ENCODE measurements at regions not wholly inside any gene's neighbourhood (a gene's known extent, or its start where the extent isn't known, plus 50 kb on each side); places are given as distances from the start of the nearest gene placed in this dataset.

DNA sequence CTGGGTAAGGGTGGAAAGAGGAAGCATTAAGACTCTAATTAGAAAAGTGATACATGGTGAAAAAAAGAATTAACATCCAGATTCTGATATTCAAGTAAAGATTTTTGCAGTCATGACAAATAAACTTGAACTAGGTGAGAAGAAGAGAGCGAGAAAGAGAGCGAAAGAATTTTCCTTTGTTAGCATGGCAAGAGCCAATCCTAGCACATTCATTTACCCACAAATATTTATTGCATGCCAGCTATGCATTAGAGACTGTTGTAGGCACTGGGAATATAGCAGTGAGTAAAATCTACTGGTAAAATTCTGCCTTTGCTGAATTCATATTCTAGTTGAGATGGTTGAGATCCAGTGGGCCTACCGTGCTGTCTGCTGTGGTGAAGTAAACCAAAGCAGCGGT, 177.9 kb upstream of the DPH6 start:
- no peak overlapping the region for H3K9ac ChIP-seq (ENCODE audit: insufficient read depth, low read depth, low read length)
- H3K4me2 ChIP-seq (ENCODE audit: low read depth, low read length): no peak overlapping the region
- H3K79me2 ChIP-seq (ENCODE audit: insufficient read depth, low read length): no peaks in the 10 kb centered on the region
- H3K36me3 ChIP-seq (replicated peaks in 1 of 2; ENCODE audit: control insufficient read depth in 1 of 2, insufficient read depth in 2 of 2, low read length in 2 of 2): no peaks in the 10 kb centered on the region
- H2AFZ ChIP-seq (ENCODE audit: low read length): no peak overlapping the region
- WGBS (ENCODE audit: low lambda C conversion rate): 25% methylated on average over 4 of the region's 4 CpGs
- no peak overlapping the region for H3K27ac ChIP-seq (ENCODE audit: extremely low read length, insufficient read depth, low read length)
- CTCF ChIA-PET (ENCODE audit: low intra/inter-chr PET ratio, low total read pairs): no interaction called here
- H3K9me3 ChIP-seq (ENCODE audit: low read length): no peaks in the 10 kb centered on the region
- no TSS peak for BruUV-seq (replicated peaks)
- POLR2A ChIA-PET: no interaction called here
- H3K27me3 ChIP-seq (ENCODE audit: control insufficient read depth in 1 of 2, insufficient read depth in 2 of 2, low read length in 2 of 2): no peaks in the 10 kb centered on the region; a peak in 1 of 5 replicates
- H3K4me3 ChIP-seq (replicated peaks in 1 of 3; ENCODE audit: insufficient read depth in 1 of 3, low read depth in 2 of 3, low read length in 3 of 3): no peak overlapping the region
- no peaks in the 10 kb centered on the region for H4K20me1 ChIP-seq (ENCODE audit: insufficient read depth, low read length)
- in situ Hi-C loops (cut with HindIII; ENCODE audit: extremely low pct_ligation_motif_present, low pct_unique_long_range_greater_than_20kb): no loop called here
- no peak for TF ChIP-seq HNRNPK (IDR thresholded peaks at IDR 0.05; ENCODE audit: low read depth, low read length, poor library complexity, severe bottlenecking)
- no peak for TF ChIP-seq ZNF33A (CRISPR knock-in tag; IDR thresholded peaks at IDR 0.05; ENCODE audit: borderline replicate concordance)
- no peak for TF ChIP-seq TARDBP (CRISPR knock-in tag; IDR thresholded peaks at IDR 0.05)
- TF ChIP-seq HDAC6 (IDR thresholded peaks at IDR 0.05; ENCODE audit: low read depth, low read length): no peak
- TF ChIP-seq RCOR2 (CRISPR knock-in tag; IDR thresholded peaks at IDR 0.05): no peak
- no peaks in the 10 kb centered on the region for H3K4me1 ChIP-seq (ENCODE audit: insufficient read depth, low read length)
- intact Hi-C loops (cut with micrococcal nuclease; ENCODE audit: unreplicated experiment): no loop called here
- DNase-seq (ENCODE audit: low spot score) (no peak), FAIRE-seq (no peak), ATAC-seq (no peak)

DNA sequence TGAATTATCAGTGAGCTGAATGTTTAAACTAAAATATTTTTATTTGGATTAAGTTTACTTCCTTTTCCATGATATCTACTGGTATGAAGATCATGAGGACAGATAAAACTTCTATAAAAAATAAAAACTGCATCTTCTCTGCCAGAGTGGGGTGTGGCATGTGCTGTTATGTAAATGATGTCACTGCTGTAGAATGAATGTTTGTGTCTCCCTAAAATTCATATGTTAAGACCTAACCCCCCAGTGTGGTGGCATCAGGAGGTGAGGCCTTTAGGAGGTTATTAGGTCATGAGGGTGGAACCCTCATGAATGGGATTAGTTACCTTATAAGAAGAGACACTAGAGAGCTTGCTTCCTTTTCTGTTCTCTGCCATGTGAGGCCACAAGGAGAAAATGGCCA, 178.7 kb upstream of the DPH6 start:
- Histone ChIP-seq H3K9me3 (ENCODE audit: low read length) (no peaks in the 10 kb centered on the region), H3K36me3 (replicated peaks in 1 of 2; ENCODE audit: control insufficient read depth in 1 of 2, insufficient read depth in 2 of 2, low read length in 2 of 2) (no peaks in the 10 kb centered on the region), H3K9ac (ENCODE audit: insufficient read depth, low read depth, low read length) (no peak overlapping the region), H3K79me2 (ENCODE audit: insufficient read depth, low read length) (no peaks in the 10 kb centered on the region), H3K27me3 (ENCODE audit: control insufficient read depth in 1 of 2, insufficient read depth in 2 of 2, low read length in 2 of 2) (no peaks in the 10 kb centered on the region; a peak in 1 of 5 replicates), H4K20me1 (ENCODE audit: insufficient read depth, low read length) (no peaks in the 10 kb centered on the region), H3K4me1 (ENCODE audit: insufficient read depth, low read length) (no peaks in the 10 kb centered on the region), H3K4me2 (ENCODE audit: low read depth, low read length) (no peak overlapping the region), H3K27ac (ENCODE audit: extremely low read length, insufficient read depth, low read length) (no peak overlapping the region), H2AFZ (ENCODE audit: low read length) (no peak overlapping the region), H3K4me3 (replicated peaks in 1 of 3; ENCODE audit: insufficient read depth in 1 of 3, low read depth in 2 of 3, low read length in 3 of 3) (no peak overlapping the region)
- intact Hi-C loops (cut with micrococcal nuclease; ENCODE audit: unreplicated experiment): loop anchor here (1.0 kb wide), 1 partner anchor 35 kb away; no protein-coding TSS in a partner anchor
- TF ChIP-seq REPIN1 (CRISPR knock-in tag; IDR thresholded peaks at IDR 0.05; ENCODE audit: borderline replicate concordance, low read depth): no peak
- no peak for TF ChIP-seq HOXA7 (CRISPR knock-in tag; IDR thresholded peaks at IDR 0.05)
- no peak for TF ChIP-seq FOSL2 (CRISPR knock-in tag; IDR thresholded peaks at IDR 0.05)
- no peak for TF ChIP-seq JUN (CRISPR knock-in tag; IDR thresholded peaks at IDR 0.05)
- no peak for TF ChIP-seq SALL1 (CRISPR knock-in tag; IDR thresholded peaks at IDR 0.05)
- BruUV-seq (replicated peaks): no TSS peak
- no peak for DNase-seq (ENCODE audit: low spot score)
- POLR2A ChIA-PET: no interaction called here
- ATAC-seq: no peak
- CTCF ChIA-PET (ENCODE audit: low intra/inter-chr PET ratio, low total read pairs): no interaction called here
- in situ Hi-C loops (cut with HindIII; ENCODE audit: extremely low pct_ligation_motif_present, low pct_unique_long_range_greater_than_20kb): no loop called here
- no peak for FAIRE-seq

All from HepG2 (cell line).